ENCODE measurements at regions not wholly inside any gene's neighbourhood (a gene's known extent, or its start where the extent isn't known, plus 50 kb on each side); places are given as distances from the start of the nearest gene placed in this dataset.

DNA sequence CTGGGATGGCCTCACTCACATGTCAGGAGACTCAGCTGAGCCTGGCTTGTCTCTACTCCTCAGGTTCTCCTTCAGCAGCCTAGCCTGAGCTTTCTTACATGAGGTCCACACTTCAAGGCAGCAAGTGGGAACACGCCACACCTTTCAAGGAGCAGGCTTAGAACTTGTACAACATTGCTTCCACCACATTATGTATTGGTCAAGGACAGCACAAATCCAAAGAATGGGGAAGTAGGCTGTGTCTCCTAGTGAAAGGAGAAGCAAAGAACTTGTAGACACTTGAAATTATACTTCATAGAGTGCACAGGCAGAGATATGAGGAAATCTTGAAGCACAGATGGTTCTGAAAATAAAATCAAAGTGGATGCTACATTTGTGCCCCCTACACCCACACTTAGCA, 120.9 kb upstream of the NOCT start:
- TF ChIP-seq, protein P1, sequence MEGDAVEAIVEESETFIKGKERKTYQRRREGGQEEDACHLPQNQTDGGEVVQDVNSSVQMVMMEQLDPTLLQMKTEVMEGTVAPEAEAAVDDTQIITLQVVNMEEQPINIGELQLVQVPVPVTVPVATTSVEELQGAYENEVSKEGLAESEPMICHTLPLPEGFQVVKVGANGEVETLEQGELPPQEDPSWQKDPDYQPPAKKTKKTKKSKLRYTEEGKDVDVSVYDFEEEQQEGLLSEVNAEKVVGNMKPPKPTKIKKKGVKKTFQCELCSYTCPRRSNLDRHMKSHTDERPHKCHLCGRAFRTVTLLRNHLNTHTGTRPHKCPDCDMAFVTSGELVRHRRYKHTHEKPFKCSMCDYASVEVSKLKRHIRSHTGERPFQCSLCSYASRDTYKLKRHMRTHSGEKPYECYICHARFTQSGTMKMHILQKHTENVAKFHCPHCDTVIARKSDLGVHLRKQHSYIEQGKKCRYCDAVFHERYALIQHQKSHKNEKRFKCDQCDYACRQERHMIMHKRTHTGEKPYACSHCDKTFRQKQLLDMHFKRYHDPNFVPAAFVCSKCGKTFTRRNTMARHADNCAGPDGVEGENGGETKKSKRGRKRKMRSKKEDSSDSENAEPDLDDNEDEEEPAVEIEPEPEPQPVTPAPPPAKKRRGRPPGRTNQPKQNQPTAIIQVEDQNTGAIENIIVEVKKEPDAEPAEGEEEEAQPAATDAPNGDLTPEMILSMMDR (conservative IDR thresholded peaks at IDR 0.05; ENCODE audit: low read length): no peak
- TF ChIP-seq EZH2phosphoT487 (IDR thresholded peaks at IDR 0.05; ENCODE audit: borderline replicate concordance): no peak
- H3K4me1 ChIP-seq (ENCODE audit: insufficient read depth, low read length, poor library complexity, severe bottlenecking): no peaks in the 10 kb centered on the region
- no peak overlapping the region for H3K4me3 ChIP-seq (ENCODE audit: low read length, poor library complexity, severe bottlenecking)
- no peak overlapping the region for H2AFZ ChIP-seq (ENCODE audit: low read length)
- no peaks in the 10 kb centered on the region for H3K27me3 ChIP-seq (ENCODE audit: insufficient read depth, low read length, poor library complexity, severe bottlenecking)
- H3K4me2 ChIP-seq (ENCODE audit: low read depth, low read length, poor library complexity, severe bottlenecking): no peak overlapping the region
- H3K9me3 ChIP-seq (ENCODE audit: insufficient read depth, low read depth, low read length): no peaks in the 10 kb centered on the region
- no peaks in the 10 kb centered on the region for H3K9me2 ChIP-seq (replicated peaks; ENCODE audit: low read depth, low read length)
- no peaks in the 10 kb centered on the region for H4K20me1 ChIP-seq (ENCODE audit: insufficient read depth, low read length, poor library complexity, severe bottlenecking)
- no peaks in the 10 kb centered on the region for H3F3A ChIP-seq (ENCODE audit: low read depth)
- H3K36me3 ChIP-seq (ENCODE audit: insufficient read depth, low read length): no peaks in the 10 kb centered on the region
- no peaks in the 10 kb centered on the region for H3K79me2 ChIP-seq (ENCODE audit: insufficient read depth, low read length)
- H3K9ac ChIP-seq (ENCODE audit: low read depth, low read length, poor library complexity, severe bottlenecking): no peak overlapping the region

DNA sequence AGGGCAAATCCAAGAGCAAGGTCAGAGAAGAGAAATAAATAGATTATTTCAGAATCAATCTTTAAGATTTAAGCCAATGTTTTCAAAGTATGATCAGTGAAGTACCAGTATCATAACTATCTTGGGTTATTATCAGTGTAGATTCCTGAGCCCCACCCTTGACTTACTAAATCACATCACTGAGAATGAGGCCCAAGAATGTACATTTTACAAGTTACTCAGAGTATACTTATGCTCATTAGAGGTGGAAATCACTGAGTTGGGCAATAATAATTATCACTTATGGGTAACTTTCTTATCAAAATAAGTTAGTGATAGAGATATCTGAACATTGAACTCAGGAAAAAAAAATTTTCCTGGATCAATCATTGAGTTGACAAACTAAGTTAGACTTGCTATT, 121.6 kb upstream of the NOCT start:
- Histone ChIP-seq H3K4me2 (ENCODE audit: low read depth, low read length, poor library complexity, severe bottlenecking) (no peak overlapping the region), H3F3A (ENCODE audit: low read depth) (no peaks in the 10 kb centered on the region), H4K20me1 (ENCODE audit: insufficient read depth, low read length, poor library complexity, severe bottlenecking) (no peaks in the 10 kb centered on the region), H3K79me2 (ENCODE audit: insufficient read depth, low read length) (no peaks in the 10 kb centered on the region), H3K4me3 (ENCODE audit: low read length, poor library complexity, severe bottlenecking) (no peak overlapping the region), H3K4me1 (ENCODE audit: insufficient read depth, low read length, poor library complexity, severe bottlenecking) (no peaks in the 10 kb centered on the region), H3K9me3 (ENCODE audit: insufficient read depth, low read depth, low read length) (no peaks in the 10 kb centered on the region), H3K27me3 (ENCODE audit: insufficient read depth, low read length, poor library complexity, severe bottlenecking) (no peaks in the 10 kb centered on the region), H3K36me3 (ENCODE audit: insufficient read depth, low read length) (no peaks in the 10 kb centered on the region), H3K9me2 (replicated peaks; ENCODE audit: low read depth, low read length) (no peaks in the 10 kb centered on the region), H2AFZ (ENCODE audit: low read length) (no peak overlapping the region), H3K9ac (ENCODE audit: low read depth, low read length, poor library complexity, severe bottlenecking) (no peak overlapping the region)
- TF ChIP-seq, protein P1 (conservative IDR thresholded peaks at IDR 0.05; ENCODE audit: low read length): no peak
- no peak for TF ChIP-seq EZH2phosphoT487 (IDR thresholded peaks at IDR 0.05; ENCODE audit: borderline replicate concordance)

DNA sequence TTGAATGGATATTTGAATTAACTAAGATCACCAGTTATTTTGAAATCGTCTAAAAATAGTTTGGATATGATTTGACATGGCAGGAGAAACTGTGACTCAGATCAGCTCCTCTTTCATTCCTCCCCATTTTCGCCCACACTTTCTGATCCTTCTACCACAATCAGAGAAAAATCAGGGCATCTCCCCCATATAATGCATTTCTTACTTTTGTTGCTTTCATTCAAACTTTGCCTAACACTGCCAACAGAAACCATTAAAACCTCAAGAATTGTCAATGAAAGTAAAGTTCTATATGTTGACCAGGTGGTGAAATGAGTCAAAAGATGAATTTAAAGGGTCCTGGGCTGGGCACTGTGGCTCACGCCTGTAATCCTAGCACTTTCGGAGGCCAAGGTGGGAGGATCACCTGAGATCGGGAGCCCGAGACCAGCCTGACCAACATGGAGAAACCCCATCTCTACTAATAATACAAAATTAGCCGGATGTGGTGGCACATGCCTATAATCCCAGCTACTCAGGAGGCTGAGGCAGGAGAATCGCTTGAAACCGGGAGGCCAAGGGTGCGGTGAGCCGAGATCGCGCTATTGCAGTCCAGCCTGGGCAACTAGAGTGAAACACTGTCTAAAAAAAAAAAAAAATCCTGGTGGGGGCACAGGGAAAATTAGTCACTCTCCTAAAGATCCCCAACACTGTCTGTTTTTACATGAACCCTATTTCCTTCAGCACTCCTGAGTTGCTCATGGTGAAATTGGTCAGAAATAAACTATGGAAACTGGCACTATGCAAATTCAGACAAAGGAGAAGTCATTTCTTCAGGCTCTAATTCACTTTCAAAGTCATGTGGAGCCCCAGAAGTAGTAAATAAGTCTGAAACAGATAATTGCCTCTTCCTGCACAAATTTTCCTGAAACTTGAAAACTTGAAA, 122.8 kb upstream of the NOCT start:
- no peaks in the 10 kb centered on the region for H3K27me3 ChIP-seq (ENCODE audit: insufficient read depth, low read length, poor library complexity, severe bottlenecking)
- no peak overlapping the region for H3K4me2 ChIP-seq (ENCODE audit: low read depth, low read length, poor library complexity, severe bottlenecking)
- H2AFZ ChIP-seq (ENCODE audit: low read length): no peak overlapping the region
- H3K4me1 ChIP-seq (ENCODE audit: insufficient read depth, low read length, poor library complexity, severe bottlenecking): no peaks in the 10 kb centered on the region
- no peak overlapping the region for H3K9ac ChIP-seq (ENCODE audit: low read depth, low read length, poor library complexity, severe bottlenecking)
- no peaks in the 10 kb centered on the region for H4K20me1 ChIP-seq (ENCODE audit: insufficient read depth, low read length, poor library complexity, severe bottlenecking)
- no peaks in the 10 kb centered on the region for H3K36me3 ChIP-seq (ENCODE audit: insufficient read depth, low read length)
- H3K9me3 ChIP-seq (ENCODE audit: insufficient read depth, low read depth, low read length): no peaks in the 10 kb centered on the region
- H3K9me2 ChIP-seq (replicated peaks; ENCODE audit: low read depth, low read length): no peaks in the 10 kb centered on the region
- TF ChIP-seq, protein P1 (conservative IDR thresholded peaks at IDR 0.05; ENCODE audit: low read length): no peak
- TF ChIP-seq EZH2phosphoT487 (IDR thresholded peaks at IDR 0.05; ENCODE audit: borderline replicate concordance): no peak
- H3K4me3 ChIP-seq (ENCODE audit: low read length, poor library complexity, severe bottlenecking): no peak overlapping the region
- H3F3A ChIP-seq (ENCODE audit: low read depth): no peaks in the 10 kb centered on the region
- no peaks in the 10 kb centered on the region for H3K79me2 ChIP-seq (ENCODE audit: insufficient read depth, low read length)
